Endothelial cell of umbilical vein (primary cell): ENCODE measurements at regions not wholly inside any gene's neighbourhood (a gene's known extent, or its start where the extent isn't known, plus 50 kb on each side); places are given as distances from the start of the nearest gene placed in this dataset.

Experiments
- POLR2AphosphoS5 ChIP-seq: IDR thresholded peaks from 2 replicates; pipeline ENCODE4 v1.6.1; 2012; ENCODE audit warnings: low read depth, mild to moderate bottlenecking, control low read depth, low read length, moderate library complexity; ENCODE audit not compliant: insufficient read depth
- TF ChIP-seq, protein P1 (sequence below), 2 donors: IDR thresholded peaks; 1 replicate in 1 of 2; 2 replicates in 1 of 2; pipeline ENCODE4 v1.5.1; 2011; ENCODE audit warnings: low read length in 2 of 2, mild to moderate bottlenecking in 2 of 2, moderate library complexity in 2 of 2, control low read depth in 1 of 2, inconsistent platforms in 1 of 2, low read depth in 1 of 2; ENCODE audit not compliant: insufficient read depth in 1 of 2; ENCODE audit errors: extremely low read depth in 1 of 2

DNA sequence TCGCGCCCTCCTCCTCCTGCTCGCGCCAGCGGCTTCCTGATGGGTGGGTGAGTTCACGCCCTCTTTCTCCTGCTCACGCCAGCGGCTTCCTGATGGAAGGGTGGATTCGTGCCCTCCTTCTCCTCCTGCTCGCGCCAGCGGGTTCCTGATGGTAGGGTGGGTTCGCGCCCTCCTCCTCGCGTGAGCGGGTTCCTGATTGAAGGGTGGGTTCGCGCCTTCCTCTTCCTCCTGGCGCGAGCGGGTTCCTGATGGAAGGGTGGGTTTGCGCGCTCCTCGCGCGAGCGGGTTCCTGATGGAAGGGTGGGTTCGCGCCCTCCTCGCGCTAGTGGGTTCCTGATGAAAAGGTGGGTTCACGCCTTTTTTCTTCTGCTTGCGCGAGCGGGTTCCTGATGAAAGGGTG, 62.0 kb upstream of the MGAT5 start:
- TF ChIP-seq, protein P1, sequence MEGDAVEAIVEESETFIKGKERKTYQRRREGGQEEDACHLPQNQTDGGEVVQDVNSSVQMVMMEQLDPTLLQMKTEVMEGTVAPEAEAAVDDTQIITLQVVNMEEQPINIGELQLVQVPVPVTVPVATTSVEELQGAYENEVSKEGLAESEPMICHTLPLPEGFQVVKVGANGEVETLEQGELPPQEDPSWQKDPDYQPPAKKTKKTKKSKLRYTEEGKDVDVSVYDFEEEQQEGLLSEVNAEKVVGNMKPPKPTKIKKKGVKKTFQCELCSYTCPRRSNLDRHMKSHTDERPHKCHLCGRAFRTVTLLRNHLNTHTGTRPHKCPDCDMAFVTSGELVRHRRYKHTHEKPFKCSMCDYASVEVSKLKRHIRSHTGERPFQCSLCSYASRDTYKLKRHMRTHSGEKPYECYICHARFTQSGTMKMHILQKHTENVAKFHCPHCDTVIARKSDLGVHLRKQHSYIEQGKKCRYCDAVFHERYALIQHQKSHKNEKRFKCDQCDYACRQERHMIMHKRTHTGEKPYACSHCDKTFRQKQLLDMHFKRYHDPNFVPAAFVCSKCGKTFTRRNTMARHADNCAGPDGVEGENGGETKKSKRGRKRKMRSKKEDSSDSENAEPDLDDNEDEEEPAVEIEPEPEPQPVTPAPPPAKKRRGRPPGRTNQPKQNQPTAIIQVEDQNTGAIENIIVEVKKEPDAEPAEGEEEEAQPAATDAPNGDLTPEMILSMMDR (IDR thresholded peaks at IDR 0.05; ENCODE audit: extremely low read depth in 1 of 2, insufficient read depth in 1 of 2, low read depth in 1 of 2, low read length in 2 of 2) = no peak
- TF ChIP-seq POLR2AphosphoS5 = no peak
